ENCODE measurements at regions not wholly inside any gene's neighbourhood (a gene's known extent, or its start where the extent isn't known, plus 50 kb on each side); places are given as distances from the start of the nearest gene placed in this dataset.

GRCh38 chr4:138645289-138645688 is 370.3 kb upstream of the NOCT start:
- intact Hi-C loops (cut with micrococcal nuclease) = no loop called here
- no peak overlapping the region for H2AFZ ChIP-seq (ENCODE audit: insufficient read depth, low read depth, low read length, poor library complexity, severe bottlenecking)
- no peaks in the 10 kb centered on the region for H4K20me1 ChIP-seq (ENCODE audit: insufficient read depth, low read length)
- no peak for DNase-seq
- H3K27ac ChIP-seq (ENCODE audit: low read depth in 1 of 2, low read length in 2 of 2) = no peak overlapping the region
- Mint-ChIP-seq H3K27me3 (ENCODE audit: low read depth in 3 of 3) (peaks cover 3 to 6% (median 3%) of the 10 kb centered on the region in 3 donors), H3K4me3 (no peak overlapping the region), H3K4me1 (no peaks in the 10 kb centered on the region), H3K27ac (no peak overlapping the region), H3K9me3 (peaks cover 0 to 4% (median 0%) of the 10 kb centered on the region in 7 donors), H3K36me3 (no peaks in the 10 kb centered on the region)
- no peaks in the 10 kb centered on the region for H3K27me3 ChIP-seq (ENCODE audit: control insufficient read depth in 2 of 2, insufficient read depth in 2 of 2, low read length in 2 of 2)
- no peaks in the 10 kb centered on the region for H3K4me1 ChIP-seq (ENCODE audit: control insufficient read depth in 1 of 2, insufficient read depth in 2 of 2, low read length in 2 of 2)
- H3K79me2 ChIP-seq (ENCODE audit: insufficient read depth, low read length) = no peaks in the 10 kb centered on the region
- whole genome bisulfite sequencing (ENCODE audit: insufficient coverage) = no CpG with 5 or more reads among the region's 4 CpGs
- H3K4me3 ChIP-seq (replicated peaks in 1 of 3; ENCODE audit: low read depth in 2 of 3, low read length in 3 of 3) = no peak overlapping the region
- no peaks in the 10 kb centered on the region for H3K9me3 ChIP-seq (replicated peaks in 1 of 2; ENCODE audit: control insufficient read depth in 1 of 2, insufficient read depth in 1 of 2, low read length in 2 of 2)
- no peaks in the 10 kb centered on the region for H3K36me3 ChIP-seq (replicated peaks in 1 of 2; ENCODE audit: control insufficient read depth in 1 of 2, insufficient read depth in 2 of 2, low read length in 2 of 2)
- TF ChIP-seq CTCF (IDR thresholded peaks at IDR 0.05) = no peak
- no peak overlapping the region for H3K9ac ChIP-seq (ENCODE audit: insufficient read depth, low read length, poor library complexity, severe bottlenecking)
- no peak overlapping the region for H3K4me2 ChIP-seq (replicated peaks; ENCODE audit: extremely low read depth, low read length, poor library complexity, severe bottlenecking)

GRCh38 chr4:138644322-138644721 is 371.3 kb upstream of the NOCT start:
- Mint-ChIP-seq H3K36me3 (no peaks in the 10 kb centered on the region), H3K4me1 (no peaks in the 10 kb centered on the region), H3K9me3 (peaks cover 0 to 4% (median 0%) of the 10 kb centered on the region in 7 donors), H3K4me3 (no peak overlapping the region), H3K27me3 (ENCODE audit: low read depth in 3 of 3) (peaks cover 3 to 6% (median 3%) of the 10 kb centered on the region in 3 donors), H3K27ac (no peak overlapping the region)
- Histone ChIP-seq H3K9ac (ENCODE audit: insufficient read depth, low read length, poor library complexity, severe bottlenecking) (no peak overlapping the region), H3K4me1 (ENCODE audit: control insufficient read depth in 1 of 2, insufficient read depth in 2 of 2, low read length in 2 of 2) (no peaks in the 10 kb centered on the region), H3K4me2 (replicated peaks; ENCODE audit: extremely low read depth, low read length, poor library complexity, severe bottlenecking) (no peak overlapping the region), H3K79me2 (ENCODE audit: insufficient read depth, low read length) (no peaks in the 10 kb centered on the region), H3K36me3 (replicated peaks in 1 of 2; ENCODE audit: control insufficient read depth in 1 of 2, insufficient read depth in 2 of 2, low read length in 2 of 2) (no peaks in the 10 kb centered on the region), H3K27ac (ENCODE audit: low read depth in 1 of 2, low read length in 2 of 2) (no peak overlapping the region), H2AFZ (ENCODE audit: insufficient read depth, low read depth, low read length, poor library complexity, severe bottlenecking) (no peak overlapping the region), H3K27me3 (ENCODE audit: control insufficient read depth in 2 of 2, insufficient read depth in 2 of 2, low read length in 2 of 2) (no peaks in the 10 kb centered on the region), H4K20me1 (ENCODE audit: insufficient read depth, low read length) (no peaks in the 10 kb centered on the region), H3K4me3 (replicated peaks in 1 of 3; ENCODE audit: low read depth in 2 of 3, low read length in 3 of 3) (no peak overlapping the region), H3K9me3 (replicated peaks in 1 of 2; ENCODE audit: control insufficient read depth in 1 of 2, insufficient read depth in 1 of 2, low read length in 2 of 2) (no peaks in the 10 kb centered on the region)
- intact Hi-C loops (cut with micrococcal nuclease) = no loop called here
- WGBS (ENCODE audit: insufficient coverage) = 100% methylated on average over 2 of the region's 5 CpGs
- DNase-seq = no peak
- no peak for TF ChIP-seq CTCF (IDR thresholded peaks at IDR 0.05)

Measured in CD14-positive monocyte (primary cell).